ENCODE measurements at regions not wholly inside any gene's neighbourhood (a gene's known extent, or its start where the extent isn't known, plus 50 kb on each side); places are given as distances from the start of the nearest gene placed in this dataset.

GRCh38 chr7:68438016-68438415 is 1160.3 kb upstream of the AUTS2 start:
- Histone ChIP-seq H3K27ac (ENCODE audit: insufficient read depth, low read length) (no peak overlapping the region), H3K23ac (ENCODE audit: low read depth, low read length) (no peak overlapping the region), H3K9me3 (ENCODE audit: control insufficient read depth, insufficient read depth, low read length) (peaks cover 4% of the 10 kb centered on the region; the same call in 1 of the 2 replicates), H4K91ac (ENCODE audit: insufficient read depth, low read depth, low read length) (no peak overlapping the region), H2BK120ac (ENCODE audit: low read depth, low read length) (no peak overlapping the region), H3K56ac (ENCODE audit: extremely low read depth, insufficient read depth, low read length) (no peak overlapping the region), H3K4ac (ENCODE audit: low read depth, low read length) (no peak overlapping the region), H2AK5ac (ENCODE audit: low read depth, low read length) (no peak overlapping the region), H2BK15ac (ENCODE audit: low read depth, low read length) (no peak overlapping the region), H3K79me1 (ENCODE audit: low read depth in 1 of 2, low read length in 2 of 2) (no peaks in the 10 kb centered on the region), H3K4me1 (ENCODE audit: control insufficient read depth, insufficient read depth, low read length) (no peaks in the 10 kb centered on the region), H3K18ac (ENCODE audit: low read depth, low read length) (no peak overlapping the region), H3K9ac (ENCODE audit: low read depth, low read length) (no peak overlapping the region), H3K9me1 (ENCODE audit: insufficient read depth, low read length) (no peaks in the 10 kb centered on the region), H3K14ac (replicated peaks; ENCODE audit: low read depth, low read length) (no peak overlapping the region), H3K4me2 (ENCODE audit: low read depth, low read length) (no peak overlapping the region), H2BK20ac (ENCODE audit: low read depth, low read length) (no peak overlapping the region), H3K36me3 (ENCODE audit: control insufficient read depth, insufficient read depth, low read length) (no peaks in the 10 kb centered on the region), H3K27me3 (ENCODE audit: control insufficient read depth, insufficient read depth, low read length) (no peaks in the 10 kb centered on the region), H2AK9ac (replicated peaks; ENCODE audit: low read depth, low read length, poor library complexity) (no peak overlapping the region), H2AFZ (replicated peaks; ENCODE audit: low read length, poor library complexity) (no peak overlapping the region), H4K8ac (ENCODE audit: low read depth in 2 of 2, low read length in 2 of 2) (no peak overlapping the region), H2BK5ac (ENCODE audit: low read depth, low read length, poor library complexity, severe bottlenecking) (no peak overlapping the region), H4K5ac (ENCODE audit: low read depth, low read length) (no peak overlapping the region), H4K20me1 (ENCODE audit: insufficient read depth, low read length) (no peaks in the 10 kb centered on the region), H3K4me3 (ENCODE audit: insufficient read depth, low read depth, low read length) (no peak overlapping the region)
- intact Hi-C loops (cut with micrococcal nuclease), result no loop called here
- DNase-seq, result no peak
- ATAC-seq (ENCODE audit: low read depth), result no peak
- BruUV-seq (replicated peaks), result no TSS peak
- in situ Hi-C loops (cut with MboI; ENCODE audit: low sequenced_read_pairs), result no loop called here
- ChIA-PET POLR2A (ENCODE audit: unreplicated experiment) (no interaction called here), CTCF (no interaction called here)
- dilution Hi-C loops (cut with HindIII; ENCODE audit: low sequenced_read_pairs, unreplicated experiment), result no loop called here
- WGBS, 2 experiments (ENCODE audit: extremely low coverage in 2 of 2, insufficient read length in 1 of 2), result no CpG with 5 or more reads among the region's 2 CpGs
- TF ChIP-seq BHLHE40 (IDR thresholded peaks at IDR 0.05; ENCODE audit: low read depth, low read length) (no peak), NFE2L2 (IDR thresholded peaks at IDR 0.05; ENCODE audit: low read depth, low read length) (no peak), MXI1 (IDR thresholded peaks at IDR 0.05; ENCODE audit: borderline replicate concordance, low read depth, low read length) (no peak), CEBPB (IDR thresholded peaks at IDR 0.05; ENCODE audit: low read depth, low read length) (no peak), CHD1 (IDR thresholded peaks at IDR 0.05; ENCODE audit: low read depth, low read length) (no peak), MAZ (IDR thresholded peaks at IDR 0.05; ENCODE audit: borderline replicate concordance, low read depth, low read length) (no peak), POLR2A (IDR thresholded peaks at IDR 0.05; ENCODE audit: low read depth, low read length) (no peak), RCOR1 (IDR thresholded peaks at IDR 0.05; ENCODE audit: insufficient replicate concordance, low read length) (no peak), ELK1 (IDR thresholded peaks at IDR 0.05; ENCODE audit: borderline replicate concordance, low read depth, low read length) (no peak), RFX5 (IDR thresholded peaks at IDR 0.05; ENCODE audit: low read depth, low read length) (no peak), FOS (IDR thresholded peaks at IDR 0.05; ENCODE audit: low read depth, low read length) (no peak), MAFK (IDR thresholded peaks at IDR 0.05; ENCODE audit: low read depth, low read length) (no peak), SMC3 (IDR thresholded peaks at IDR 0.05; ENCODE audit: low read depth, low read length) (no peak), CTCF (conservative IDR thresholded peaks at IDR 0.05; ENCODE audit: low read depth, low read length) (no peak), RAD21 (IDR thresholded peaks at IDR 0.05; ENCODE audit: low read length) (no peak)
- TF ChIP-seq, protein P1, sequence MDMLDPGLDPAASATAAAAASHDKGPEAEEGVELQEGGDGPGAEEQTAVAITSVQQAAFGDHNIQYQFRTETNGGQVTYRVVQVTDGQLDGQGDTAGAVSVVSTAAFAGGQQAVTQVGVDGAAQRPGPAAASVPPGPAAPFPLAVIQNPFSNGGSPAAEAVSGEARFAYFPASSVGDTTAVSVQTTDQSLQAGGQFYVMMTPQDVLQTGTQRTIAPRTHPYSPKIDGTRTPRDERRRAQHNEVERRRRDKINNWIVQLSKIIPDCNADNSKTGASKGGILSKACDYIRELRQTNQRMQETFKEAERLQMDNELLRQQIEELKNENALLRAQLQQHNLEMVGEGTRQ (IDR thresholded peaks at IDR 0.05; ENCODE audit: low read depth, low read length), result no peak

Data from IMR-90 (cell line).